ENCODE measurements at regions not wholly inside any gene's neighbourhood (a gene's known extent, or its start where the extent isn't known, plus 50 kb on each side); places are given as distances from the start of the nearest gene placed in this dataset.

DNA sequence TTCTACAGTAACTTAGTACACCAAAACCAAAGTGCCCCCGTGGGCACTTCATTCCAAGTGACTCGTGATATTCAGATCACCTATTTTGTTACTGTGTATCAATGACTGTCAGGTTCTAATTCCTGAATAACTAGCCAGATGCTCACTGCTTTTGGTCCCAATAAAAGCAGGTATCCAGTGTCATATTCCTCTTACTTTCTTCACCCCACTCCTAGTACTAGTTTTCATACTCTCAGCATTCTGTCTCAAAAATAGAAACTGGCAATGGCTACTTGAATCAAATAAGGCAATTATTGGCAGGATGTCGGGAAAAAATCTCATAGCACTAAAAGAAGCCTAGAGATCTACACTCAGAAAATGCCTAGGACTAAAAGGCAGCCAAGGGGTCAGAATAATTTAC is 84.6 kb downstream of the ZNF467 start:
- TF ChIP-seq, protein P1, sequence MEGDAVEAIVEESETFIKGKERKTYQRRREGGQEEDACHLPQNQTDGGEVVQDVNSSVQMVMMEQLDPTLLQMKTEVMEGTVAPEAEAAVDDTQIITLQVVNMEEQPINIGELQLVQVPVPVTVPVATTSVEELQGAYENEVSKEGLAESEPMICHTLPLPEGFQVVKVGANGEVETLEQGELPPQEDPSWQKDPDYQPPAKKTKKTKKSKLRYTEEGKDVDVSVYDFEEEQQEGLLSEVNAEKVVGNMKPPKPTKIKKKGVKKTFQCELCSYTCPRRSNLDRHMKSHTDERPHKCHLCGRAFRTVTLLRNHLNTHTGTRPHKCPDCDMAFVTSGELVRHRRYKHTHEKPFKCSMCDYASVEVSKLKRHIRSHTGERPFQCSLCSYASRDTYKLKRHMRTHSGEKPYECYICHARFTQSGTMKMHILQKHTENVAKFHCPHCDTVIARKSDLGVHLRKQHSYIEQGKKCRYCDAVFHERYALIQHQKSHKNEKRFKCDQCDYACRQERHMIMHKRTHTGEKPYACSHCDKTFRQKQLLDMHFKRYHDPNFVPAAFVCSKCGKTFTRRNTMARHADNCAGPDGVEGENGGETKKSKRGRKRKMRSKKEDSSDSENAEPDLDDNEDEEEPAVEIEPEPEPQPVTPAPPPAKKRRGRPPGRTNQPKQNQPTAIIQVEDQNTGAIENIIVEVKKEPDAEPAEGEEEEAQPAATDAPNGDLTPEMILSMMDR (IDR thresholded peaks at IDR 0.05), result no peak

DNA sequence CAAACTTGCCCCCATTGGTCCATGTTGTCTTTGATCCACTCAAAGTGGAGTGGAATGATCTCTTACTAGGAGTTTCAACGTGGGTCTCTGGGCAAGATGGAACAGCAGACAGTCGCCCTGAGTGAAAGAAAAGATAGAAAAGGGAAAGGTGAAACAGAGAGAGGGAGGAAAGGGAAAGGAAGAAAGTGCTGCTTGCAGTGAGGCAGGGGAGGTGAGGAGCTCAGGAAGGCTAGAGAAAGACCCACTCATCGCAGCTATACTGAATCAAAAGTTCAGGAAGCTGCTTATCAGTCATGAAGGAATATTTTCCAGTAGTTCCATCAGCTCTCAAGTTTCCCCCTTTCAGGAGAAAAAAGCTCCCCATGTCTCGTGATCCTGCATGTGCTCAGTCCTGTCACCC is 86.9 kb downstream of the ZNF467 start:
- TF ChIP-seq, protein P1 (IDR thresholded peaks at IDR 0.05), result no peak

GRCh38 chr7:149686011-149686410 is 87.4 kb downstream of the ZNF467 start:
- TF ChIP-seq, protein P1 (IDR thresholded peaks at IDR 0.05), result no peak

DNA sequence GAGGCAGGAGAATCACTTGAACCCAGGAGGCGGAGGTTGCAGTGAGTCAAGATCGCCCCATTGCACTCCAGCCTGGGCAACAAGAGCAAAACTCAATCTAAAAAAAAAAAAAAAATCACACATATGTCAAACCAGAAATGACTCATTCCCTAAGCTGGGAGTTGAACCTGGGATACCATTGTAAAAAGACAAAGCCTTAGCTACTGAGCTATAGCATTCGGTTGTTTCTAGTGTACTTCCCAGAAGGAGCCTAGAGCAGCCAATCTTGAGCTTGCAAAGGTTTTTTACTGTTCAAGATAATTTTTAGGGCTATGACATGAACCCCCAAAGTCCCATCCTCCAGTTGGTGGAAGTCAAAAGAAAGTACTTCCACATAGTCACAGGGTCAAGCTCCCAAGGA is 87.9 kb downstream of the ZNF467 start:
- TF ChIP-seq, protein P1 (IDR thresholded peaks at IDR 0.05), result no peak

GRCh38 chr7:149683898-149684297 is 89.5 kb downstream of the ZNF467 start:
- TF ChIP-seq, protein P1 (IDR thresholded peaks at IDR 0.05), result no peak

DNA sequence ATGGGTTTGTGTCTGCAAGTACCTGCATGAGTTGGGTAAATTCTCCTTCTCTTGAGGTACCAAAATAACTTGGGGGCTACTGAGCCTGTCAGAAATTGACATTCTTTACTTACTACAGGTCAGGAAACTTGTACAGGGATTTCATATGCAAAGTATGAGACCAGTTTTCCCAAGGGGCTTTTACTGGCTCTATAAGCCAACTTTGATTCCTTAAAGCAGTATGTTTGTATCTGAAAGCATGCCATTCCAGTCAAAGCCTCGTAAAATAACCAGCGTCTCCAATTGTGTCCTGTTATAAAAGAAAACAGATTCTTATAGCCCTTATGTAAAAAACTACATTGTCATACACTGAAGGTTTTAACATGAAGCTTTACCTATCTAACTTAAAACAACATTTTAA is 90.2 kb downstream of the ZNF467 start:
- TF ChIP-seq, protein P1 (IDR thresholded peaks at IDR 0.05), result no peak

DNA sequence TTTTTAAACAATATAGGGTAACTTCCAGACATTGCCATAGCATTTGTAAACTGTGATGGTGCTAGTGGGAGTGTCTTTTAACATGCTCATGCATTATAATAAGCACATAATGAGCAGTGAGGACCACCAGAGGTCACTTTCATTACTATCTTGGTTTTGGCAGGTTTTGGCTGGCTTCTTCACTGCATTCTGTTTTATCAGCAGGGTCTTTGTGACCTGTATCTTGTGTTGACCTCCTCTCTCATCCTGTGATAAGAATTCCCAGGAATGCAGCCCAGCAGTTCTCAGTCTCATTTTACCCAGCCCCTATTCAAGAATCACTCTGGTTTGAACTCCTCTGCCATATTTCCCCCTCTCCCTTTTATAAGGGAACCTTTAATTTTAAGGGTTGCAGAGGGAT is 91.3 kb downstream of the ZNF467 start:
- TF ChIP-seq, protein P1 (IDR thresholded peaks at IDR 0.05), result no peak

- TF ChIP-seq, protein P1 (IDR thresholded peaks at IDR 0.05), result no peak
Measured at GRCh38 chr7:149681274-149681673, 92.1 kb downstream of the ZNF467 start.
